ENCODE measurements at regions not wholly inside any gene's neighbourhood (a gene's known extent, or its start where the extent isn't known, plus 50 kb on each side); places are given as distances from the start of the nearest gene placed in this dataset.

DNA sequence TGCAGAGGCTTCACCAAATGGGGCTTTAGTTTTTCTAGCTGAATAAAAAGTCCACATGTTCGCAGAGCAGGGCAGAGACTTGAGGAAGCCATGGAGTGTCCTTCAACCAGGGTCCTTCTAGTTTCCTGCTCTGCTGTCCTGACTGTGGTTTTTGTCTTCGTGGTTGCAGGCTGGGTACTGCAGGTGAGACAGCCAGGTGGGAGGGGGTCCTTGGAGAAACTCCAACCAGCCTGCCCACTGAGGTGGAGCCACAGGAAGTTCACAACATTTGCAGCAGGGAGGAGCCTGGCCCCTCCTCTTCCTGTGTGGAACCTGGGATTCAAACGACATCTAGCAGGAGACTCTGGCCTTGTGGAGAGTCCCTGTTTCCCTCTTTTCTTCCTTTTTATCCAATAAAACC, 68.8 kb upstream of the MYLIP start:
- no peak for ATAC-seq (replicated peaks in 1 of 4)
- no peak overlapping the region for H3K27ac Mint-ChIP-seq
- no peak for DNase-seq
- CTCF ChIA-PET: no interaction called here
- H3K27me3 Mint-ChIP-seq: peaks cover 0 to 7% of the 10 kb centered on the region in 2 donors
- H3K36me3 Mint-ChIP-seq: no peaks in the 10 kb centered on the region
- no peaks in the 10 kb centered on the region for H3K9me3 Mint-ChIP-seq
- H3K4me3 ChIP-seq (ENCODE audit: control insufficient read depth in 1 of 2, extremely low read depth in 1 of 2, low read length in 1 of 2): no peak overlapping the region
- H3K27ac ChIP-seq (ENCODE audit: low read length): no peak overlapping the region
- 64% methylated on average over 2 of the region's 3 CpGs for WGBS (ENCODE audit: insufficient coverage)
- no peak overlapping the region for H3K4me3 Mint-ChIP-seq
- H3K36me3 ChIP-seq (ENCODE audit: control insufficient read depth in 2 of 2, extremely low read depth in 1 of 2, insufficient read depth in 1 of 2, low read length in 1 of 2): no peaks in the 10 kb centered on the region
- POLR2A ChIA-PET: no interaction called here
- H3K4me1 ChIP-seq (ENCODE audit: control insufficient read depth in 1 of 2, extremely low read depth in 1 of 2, insufficient read depth in 2 of 2, low read length in 2 of 2): no peaks in the 10 kb centered on the region
- no peaks in the 10 kb centered on the region for H3K9me3 ChIP-seq
- H3K4me1 Mint-ChIP-seq: peaks cover 0 to 3% (median 3%) of the 10 kb centered on the region in 3 donors
- H3K27me3 ChIP-seq (replicated peaks in 1 of 2; ENCODE audit: control insufficient read depth in 2 of 2, extremely low read depth in 1 of 2, insufficient read depth in 2 of 2, low read length in 1 of 2): no peaks in the 10 kb centered on the region

DNA sequence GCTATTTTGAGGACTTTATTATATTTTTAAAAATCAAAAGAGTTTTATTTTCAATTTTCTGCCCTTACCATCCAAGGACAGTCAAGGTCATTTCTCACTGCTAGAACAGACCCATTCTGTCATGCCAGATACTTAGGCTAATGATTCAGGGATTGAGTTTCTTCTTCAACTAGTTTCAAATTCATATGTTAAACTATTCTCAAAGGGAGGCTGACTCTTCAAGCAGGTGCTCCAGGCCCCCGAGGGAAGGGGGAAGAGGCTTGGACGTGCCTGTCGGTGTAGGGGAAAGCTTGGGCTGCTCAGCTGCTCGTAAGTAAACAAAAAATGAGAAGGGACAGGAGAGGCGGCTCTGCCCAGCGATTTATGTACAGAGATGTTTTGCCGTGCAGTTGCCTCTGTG, 69.4 kb upstream of the MYLIP start:
- no peaks in the 10 kb centered on the region for H3K27me3 ChIP-seq (replicated peaks in 1 of 2; ENCODE audit: control insufficient read depth in 2 of 2, extremely low read depth in 1 of 2, insufficient read depth in 2 of 2, low read length in 1 of 2)
- WGBS (ENCODE audit: insufficient coverage): 91% methylated on average over 7 of the region's 7 CpGs
- no peak for DNase-seq
- H3K36me3 ChIP-seq (ENCODE audit: control insufficient read depth in 2 of 2, extremely low read depth in 1 of 2, insufficient read depth in 1 of 2, low read length in 1 of 2): no peaks in the 10 kb centered on the region
- H3K9me3 ChIP-seq: no peaks in the 10 kb centered on the region
- H3K36me3 Mint-ChIP-seq: no peaks in the 10 kb centered on the region
- H3K4me3 Mint-ChIP-seq: no peak overlapping the region
- H3K4me1 ChIP-seq (ENCODE audit: control insufficient read depth in 1 of 2, extremely low read depth in 1 of 2, insufficient read depth in 2 of 2, low read length in 2 of 2): no peaks in the 10 kb centered on the region
- ChIA-PET CTCF (no interaction called here), POLR2A (no interaction called here)
- no peak for ATAC-seq (replicated peaks in 1 of 4)
- H3K4me1 Mint-ChIP-seq: peaks cover 0 to 3% (median 3%) of the 10 kb centered on the region in 3 donors
- no peak overlapping the region for H3K27ac Mint-ChIP-seq
- no peak overlapping the region for H3K27ac ChIP-seq (ENCODE audit: low read length)
- no peaks in the 10 kb centered on the region for H3K9me3 Mint-ChIP-seq
- H3K27me3 Mint-ChIP-seq: peaks cover 0 to 4% of the 10 kb centered on the region in 2 donors
- H3K4me3 ChIP-seq (ENCODE audit: control insufficient read depth in 1 of 2, extremely low read depth in 1 of 2, low read length in 1 of 2): no peak overlapping the region

DNA sequence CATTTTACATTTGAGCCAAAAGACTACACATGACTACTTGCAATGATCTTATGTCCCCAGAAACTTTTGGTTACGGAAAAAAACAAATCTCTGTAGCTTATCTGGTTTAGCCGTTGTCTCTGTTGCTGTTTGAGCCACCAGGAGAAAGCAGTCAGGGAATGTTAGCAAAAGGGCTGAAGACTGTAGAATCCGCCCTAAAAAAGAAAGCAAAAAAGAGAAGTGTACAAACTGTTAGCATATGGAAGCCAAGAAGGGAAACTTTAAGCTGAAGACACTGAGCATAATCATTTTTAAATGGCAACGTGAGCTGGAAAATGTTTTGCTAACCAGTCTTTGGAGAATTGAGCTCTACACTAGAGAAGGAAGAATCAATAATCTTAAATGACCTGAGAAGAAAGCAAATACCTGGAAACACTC, 69.9 kb upstream of the MYLIP start:
- Histone ChIP-seq H3K36me3 (ENCODE audit: control insufficient read depth in 2 of 2, extremely low read depth in 1 of 2, insufficient read depth in 1 of 2, low read length in 1 of 2) (no peaks in the 10 kb centered on the region), H3K4me1 (ENCODE audit: control insufficient read depth in 1 of 2, extremely low read depth in 1 of 2, insufficient read depth in 2 of 2, low read length in 2 of 2) (no peaks in the 10 kb centered on the region), H3K27ac (ENCODE audit: low read length) (no peak overlapping the region), H3K4me3 (ENCODE audit: control insufficient read depth in 1 of 2, extremely low read depth in 1 of 2, low read length in 1 of 2) (no peak overlapping the region), H3K9me3 (no peaks in the 10 kb centered on the region), H3K27me3 (replicated peaks in 1 of 2; ENCODE audit: control insufficient read depth in 2 of 2, extremely low read depth in 1 of 2, insufficient read depth in 2 of 2, low read length in 1 of 2) (no peaks in the 10 kb centered on the region)
- H3K27ac Mint-ChIP-seq: no peak overlapping the region
- peaks cover 0 to 4% of the 10 kb centered on the region in 2 donors for H3K27me3 Mint-ChIP-seq
- WGBS (ENCODE audit: insufficient coverage): 89% methylated on average over 3 of the region's 4 CpGs
- peaks cover 0 to 3% (median 3%) of the 10 kb centered on the region in 3 donors for H3K4me1 Mint-ChIP-seq
- H3K36me3 Mint-ChIP-seq: no peaks in the 10 kb centered on the region
- H3K9me3 Mint-ChIP-seq: no peaks in the 10 kb centered on the region
- ATAC-seq (replicated peaks in 1 of 4): no peak
- H3K4me3 Mint-ChIP-seq: no peak overlapping the region
- ChIA-PET POLR2A (interaction anchor here in 1 of 2 donors (0.7 kb wide), 1 partner anchor 68 kb away, joined by 4 read pairs; no protein-coding TSS in a partner anchor), CTCF (no interaction called here)
- DNase-seq: no peak

DNA sequence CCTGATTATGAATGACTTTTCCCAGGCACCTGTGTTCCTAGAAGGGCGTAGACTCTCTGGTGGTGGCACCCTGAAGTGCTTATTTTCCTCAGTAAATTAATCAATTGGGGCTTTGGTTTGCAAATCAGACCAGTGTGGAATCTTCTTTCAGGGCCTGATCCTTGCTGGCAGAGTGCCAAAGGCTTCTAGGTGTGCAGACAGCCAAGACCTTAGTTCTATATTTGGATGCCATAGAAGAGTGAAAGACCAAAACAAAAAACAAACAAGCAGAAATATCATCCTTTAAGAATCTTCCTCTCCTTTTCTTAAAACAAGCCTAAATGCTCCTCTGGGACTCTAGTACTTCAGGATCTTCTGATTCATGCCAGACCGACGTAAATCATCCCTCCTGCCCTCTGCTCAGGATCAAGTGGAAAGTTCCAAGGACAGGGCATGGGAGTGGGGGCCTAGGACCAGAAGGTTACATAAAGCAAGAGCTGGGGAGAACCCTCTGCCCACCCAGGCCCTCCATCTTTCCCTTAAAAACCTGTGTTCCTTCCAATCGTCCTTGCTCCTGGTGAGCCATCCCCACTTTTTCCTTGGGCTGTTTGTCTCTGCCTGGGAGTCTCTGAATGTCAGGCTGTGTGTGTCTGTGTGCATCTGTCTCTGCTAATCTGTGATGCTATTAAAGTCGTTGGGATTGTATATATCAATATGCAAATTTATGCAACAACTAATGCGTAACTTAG, 70.5 kb upstream of the MYLIP start:
- Mint-ChIP-seq H3K36me3 (no peaks in the 10 kb centered on the region), H3K4me1 (peaks cover 0 to 3% (median 3%) of the 10 kb centered on the region in 3 donors), H3K27me3 (peaks cover 0 to 4% of the 10 kb centered on the region in 2 donors), H3K27ac (no peak overlapping the region), H3K9me3 (no peaks in the 10 kb centered on the region), H3K4me3 (no peak overlapping the region)
- no peak overlapping the region for H3K4me3 ChIP-seq (ENCODE audit: control insufficient read depth in 1 of 2, extremely low read depth in 1 of 2, low read length in 1 of 2)
- ATAC-seq (replicated peaks in 1 of 4) (no peak), DNase-seq (peak in 1 of 35 experiments; percentile 5)
- H3K4me1 ChIP-seq (ENCODE audit: control insufficient read depth in 1 of 2, extremely low read depth in 1 of 2, insufficient read depth in 2 of 2, low read length in 2 of 2): no peaks in the 10 kb centered on the region
- 100% methylated on average over 1 of the region's 6 CpGs for WGBS (ENCODE audit: insufficient coverage)
- no peaks in the 10 kb centered on the region for H3K36me3 ChIP-seq (ENCODE audit: control insufficient read depth in 2 of 2, extremely low read depth in 1 of 2, insufficient read depth in 1 of 2, low read length in 1 of 2)
- H3K27ac ChIP-seq (ENCODE audit: low read length): no peak overlapping the region
- no peaks in the 10 kb centered on the region for H3K9me3 ChIP-seq
- ChIA-PET CTCF (no interaction called here), POLR2A (interaction anchor here in 1 of 2 donors (0.7 kb wide), 1 partner anchor 68 kb away, joined by 4 read pairs; no protein-coding TSS in a partner anchor)
- no peaks in the 10 kb centered on the region for H3K27me3 ChIP-seq (replicated peaks in 1 of 2; ENCODE audit: control insufficient read depth in 2 of 2, extremely low read depth in 1 of 2, insufficient read depth in 2 of 2, low read length in 1 of 2)

DNA sequence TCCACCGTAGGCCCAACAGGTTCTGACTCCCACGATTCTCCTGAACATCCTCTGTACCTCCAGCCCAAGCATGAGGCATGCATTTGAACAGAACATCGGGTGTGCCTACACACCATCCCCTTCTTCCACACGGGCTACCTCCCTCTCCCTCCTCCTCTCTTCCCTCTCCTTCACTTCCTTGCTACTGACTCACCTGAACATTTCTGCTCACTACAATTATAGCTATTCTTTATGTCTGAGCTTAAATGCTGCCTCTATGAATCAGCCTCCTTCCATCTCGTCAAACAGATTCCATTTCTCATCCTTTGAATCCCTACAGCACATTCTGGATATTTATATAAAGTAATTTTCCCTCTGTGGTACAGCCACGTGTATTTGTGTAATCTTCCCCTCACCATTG, 71.4 kb upstream of the MYLIP start:
- Mint-ChIP-seq H3K9me3 (no peaks in the 10 kb centered on the region), H3K27ac (no peak overlapping the region), H3K36me3 (no peaks in the 10 kb centered on the region), H3K4me1 (peaks cover 0 to 3% (median 3%) of the 10 kb centered on the region in 3 donors), H3K4me3 (no peak overlapping the region), H3K27me3 (peaks cover 0 to 4% of the 10 kb centered on the region in 2 donors)
- no peaks in the 10 kb centered on the region for H3K36me3 ChIP-seq (ENCODE audit: control insufficient read depth in 2 of 2, extremely low read depth in 1 of 2, insufficient read depth in 1 of 2, low read length in 1 of 2)
- 94% methylated on average over 4 of the region's 6 CpGs for WGBS (ENCODE audit: insufficient coverage)
- ChIA-PET POLR2A (no interaction called here), CTCF (no interaction called here)
- no peaks in the 10 kb centered on the region for H3K27me3 ChIP-seq (replicated peaks in 1 of 2; ENCODE audit: control insufficient read depth in 2 of 2, extremely low read depth in 1 of 2, insufficient read depth in 2 of 2, low read length in 1 of 2)
- ATAC-seq (replicated peaks in 1 of 4): no peak
- no peak overlapping the region for H3K4me3 ChIP-seq (ENCODE audit: control insufficient read depth in 1 of 2, extremely low read depth in 1 of 2, low read length in 1 of 2)
- no peaks in the 10 kb centered on the region for H3K4me1 ChIP-seq (ENCODE audit: control insufficient read depth in 1 of 2, extremely low read depth in 1 of 2, insufficient read depth in 2 of 2, low read length in 2 of 2)
- DNase-seq: no peak
- H3K9me3 ChIP-seq: no peaks in the 10 kb centered on the region
- H3K27ac ChIP-seq (ENCODE audit: low read length): no peak overlapping the region

DNA sequence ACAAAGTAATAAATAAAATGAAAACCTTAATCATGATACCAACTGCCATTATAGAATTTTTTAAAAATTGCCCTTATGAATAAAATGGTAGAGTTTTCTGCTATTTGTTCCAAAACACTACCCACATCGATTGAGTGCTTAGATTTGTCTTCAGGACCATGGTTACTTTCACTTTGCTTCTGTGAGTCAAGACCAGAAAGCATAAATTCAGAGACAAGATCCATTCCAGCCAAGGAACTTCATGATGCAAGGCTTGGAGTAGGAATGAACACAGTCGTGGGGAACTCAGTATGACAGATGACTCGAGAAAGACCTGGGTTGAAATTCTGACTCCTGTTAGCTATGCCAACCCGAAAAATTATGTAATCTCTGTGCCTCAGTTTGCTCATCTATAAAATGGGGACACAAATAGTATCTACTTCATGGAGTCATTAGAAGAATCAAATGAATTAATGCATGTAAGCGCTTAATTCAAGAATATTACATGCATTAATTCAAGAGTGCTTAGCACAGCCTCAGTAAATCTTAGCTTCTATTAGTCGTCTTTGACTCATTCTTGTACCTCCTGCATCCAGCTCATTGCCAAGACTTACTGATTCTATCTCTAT, 72.5 kb upstream of the MYLIP start:
- peaks cover 0 to 8% of the 10 kb centered on the region in 2 donors for H3K27me3 Mint-ChIP-seq
- Histone ChIP-seq H3K4me3 (ENCODE audit: control insufficient read depth in 1 of 2, extremely low read depth in 1 of 2, low read length in 1 of 2) (no peak overlapping the region), H3K36me3 (ENCODE audit: control insufficient read depth in 2 of 2, extremely low read depth in 1 of 2, insufficient read depth in 1 of 2, low read length in 1 of 2) (no peaks in the 10 kb centered on the region), H3K9me3 (no peaks in the 10 kb centered on the region), H3K27me3 (replicated peaks in 1 of 2; ENCODE audit: control insufficient read depth in 2 of 2, extremely low read depth in 1 of 2, insufficient read depth in 2 of 2, low read length in 1 of 2) (no peaks in the 10 kb centered on the region), H3K27ac (ENCODE audit: low read length) (no peak overlapping the region), H3K4me1 (ENCODE audit: control insufficient read depth in 1 of 2, extremely low read depth in 1 of 2, insufficient read depth in 2 of 2, low read length in 2 of 2) (no peaks in the 10 kb centered on the region)
- WGBS (ENCODE audit: insufficient coverage): 77% methylated on average over 2 of the region's 6 CpGs
- H3K4me3 Mint-ChIP-seq: no peak overlapping the region
- no peaks in the 10 kb centered on the region for H3K9me3 Mint-ChIP-seq
- ChIA-PET CTCF (no interaction called here), POLR2A (interaction anchor here in 1 of 2 donors (0.5 kb wide), 1 partner anchor 1046 kb away, joined by 3 read pairs; no protein-coding TSS in a partner anchor)
- ATAC-seq (replicated peaks in 1 of 4): no peak
- no peak overlapping the region for H3K27ac Mint-ChIP-seq
- no peaks in the 10 kb centered on the region for H3K36me3 Mint-ChIP-seq
- peaks cover 0 to 3% (median 3%) of the 10 kb centered on the region in 3 donors for H3K4me1 Mint-ChIP-seq
- no peak for DNase-seq
